ENCODE measurements at regions not wholly inside any gene's neighbourhood (a gene's known extent, or its start where the extent isn't known, plus 50 kb on each side); places are given as distances from the start of the nearest gene placed in this dataset.

DNA sequence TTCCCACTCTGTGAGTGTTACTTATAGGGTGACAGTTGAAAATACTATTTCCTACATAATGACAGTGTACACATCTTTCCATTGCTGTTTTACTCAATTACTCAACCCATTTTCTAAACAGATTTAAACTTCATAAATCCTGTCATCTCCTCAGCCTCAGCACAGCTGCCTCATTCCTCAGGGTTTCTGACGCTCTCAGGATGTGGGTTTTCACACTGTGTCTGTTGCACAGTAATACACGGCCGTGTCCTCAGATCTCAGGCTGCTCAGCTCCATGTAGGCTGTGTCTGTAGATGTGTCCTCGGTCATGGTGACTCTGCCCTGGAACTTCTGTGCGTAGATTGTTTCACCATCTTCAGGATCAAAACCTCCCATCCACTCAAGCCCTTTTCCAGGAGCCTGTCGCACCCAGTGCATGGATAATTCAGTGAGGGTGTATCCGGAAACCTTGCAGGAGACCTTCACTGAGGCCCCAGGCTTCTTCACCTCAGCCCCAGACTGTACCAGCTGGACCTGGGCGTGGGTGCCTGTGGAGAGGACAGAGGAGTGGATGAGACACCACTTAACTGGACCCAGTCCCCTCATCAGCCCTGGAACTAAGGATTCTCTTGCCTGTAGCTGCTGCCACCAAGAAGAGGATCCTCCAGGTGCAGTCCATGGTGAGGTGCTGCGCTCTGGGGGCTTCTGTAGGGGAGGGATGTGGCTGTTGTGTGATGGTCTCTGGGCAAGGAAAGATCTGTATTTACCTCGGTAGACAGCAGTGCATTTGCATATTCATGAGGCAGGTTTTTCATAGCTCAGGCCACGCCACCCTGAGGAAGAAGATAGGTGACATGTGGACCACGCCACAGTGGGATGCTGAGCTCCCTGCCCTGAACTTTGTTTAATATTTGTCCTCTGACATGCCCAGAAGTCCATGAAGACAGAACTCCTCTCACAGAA is 750.2 kb downstream of the TMEM121 start:
- Histone ChIP-seq H3K79me2 (ENCODE audit: low read length) (no peaks in the 10 kb centered on the region), H3K27ac (ENCODE audit: low read length) (no peak overlapping the region), H3K27me3 (ENCODE audit: low read length) (no peaks in the 10 kb centered on the region), H3K9ac (ENCODE audit: low read length) (no peak overlapping the region), H3K9me2 (replicated peaks; ENCODE audit: low read length) (no peaks in the 10 kb centered on the region), H3K36me3 (ENCODE audit: low read depth, low read length) (peaks cover 2% of the 10 kb centered on the region; the same call in 1 of the 2 replicates), H4K20me1 (ENCODE audit: low read length) (no peaks in the 10 kb centered on the region), H3K9me3 (ENCODE audit: low read length) (0 out of 2 replicates have a peak, but pooled peaks cover under 1% of the 10 kb centered on the region), H2AFZ (ENCODE audit: low read length) (no peak overlapping the region), H3K4me1 (ENCODE audit: insufficient read depth, low read length) (no peaks in the 10 kb centered on the region), H3K4me3 (ENCODE audit: low read length) (no peak overlapping the region), H3K4me2 (ENCODE audit: low read length) (no peak overlapping the region), H3F3A (ENCODE audit: low read length, unreplicated experiment) (no peaks in the 10 kb centered on the region)
- DNase-seq (no peak), ATAC-seq (no peak)
- BruUV-seq (replicated peaks): no TSS peak
- ChIA-PET POLR2A (ENCODE audit: unreplicated experiment) (no interaction called here), CTCF (no interaction called here)
- intact Hi-C loops (cut with micrococcal nuclease): no loop called here
- TF ChIP-seq EZH2 (IDR thresholded peaks at IDR 0.05; ENCODE audit: low read length, unreplicated experiment): no peak
- TF ChIP-seq CTCF (conservative IDR thresholded peaks at IDR 0.05; ENCODE audit: low read depth, low read length): no peak
- no peak for TF ChIP-seq EZH2phosphoT487 (IDR thresholded peaks at IDR 0.05; ENCODE audit: borderline replicate concordance, low read length)

DNA sequence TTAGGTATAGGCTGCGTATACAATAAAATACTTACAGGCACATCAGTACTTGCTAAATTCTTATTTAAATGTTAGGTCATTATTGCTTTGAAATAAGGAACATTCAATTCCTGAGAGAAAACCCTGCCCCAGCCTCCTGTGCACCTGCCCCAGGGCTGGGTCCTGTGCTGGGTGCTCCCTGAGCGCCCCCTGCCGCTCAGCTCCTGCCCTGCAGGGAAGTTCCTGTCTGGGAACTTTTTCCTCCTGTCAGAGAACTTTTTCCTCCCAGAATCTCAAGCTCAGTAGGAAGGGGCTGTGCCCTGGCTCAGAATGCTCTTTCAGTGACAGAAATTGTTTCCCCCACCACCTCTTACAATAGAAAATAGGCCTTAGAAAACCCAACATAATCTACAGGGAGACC is 751.1 kb downstream of the TMEM121 start:
- intact Hi-C loops (cut with micrococcal nuclease): no loop called here
- POLR2A ChIA-PET (ENCODE audit: unreplicated experiment): no interaction called here
- Histone ChIP-seq H2AFZ (ENCODE audit: low read length) (no peak overlapping the region), H3K9ac (ENCODE audit: low read length) (no peak overlapping the region), H3K27ac (ENCODE audit: low read length) (no peak overlapping the region), H3K9me2 (replicated peaks; ENCODE audit: low read length) (no peaks in the 10 kb centered on the region), H3K4me2 (ENCODE audit: low read length) (no peak overlapping the region), H3F3A (ENCODE audit: low read length, unreplicated experiment) (no peaks in the 10 kb centered on the region), H3K9me3 (ENCODE audit: low read length) (0 out of 2 replicates have a peak, but pooled peaks cover 9% of the 10 kb centered on the region), H4K20me1 (ENCODE audit: low read length) (no peaks in the 10 kb centered on the region), H3K4me1 (ENCODE audit: insufficient read depth, low read length) (no peaks in the 10 kb centered on the region), H3K36me3 (ENCODE audit: low read depth, low read length) (peaks cover 2% of the 10 kb centered on the region; the same call in 1 of the 2 replicates), H3K79me2 (ENCODE audit: low read length) (no peaks in the 10 kb centered on the region), H3K27me3 (ENCODE audit: low read length) (no peaks in the 10 kb centered on the region), H3K4me3 (ENCODE audit: low read length) (no peak overlapping the region)
- BruUV-seq (replicated peaks): no TSS peak
- ATAC-seq: no peak
- no peak for DNase-seq
- CTCF ChIA-PET: no interaction called here
- TF ChIP-seq CTCF (conservative IDR thresholded peaks at IDR 0.05; ENCODE audit: low read depth, low read length) (peak; percentile 35; the same call in 1 of the 2 replicates), EZH2phosphoT487 (IDR thresholded peaks at IDR 0.05; ENCODE audit: borderline replicate concordance, low read length) (no peak)

GRCh38 chr14:106280876-106281275 is 754.5 kb downstream of the TMEM121 start:
- no peak overlapping the region for H3K9ac ChIP-seq (ENCODE audit: low read length)
- no peak for DNase-seq
- no peaks in the 10 kb centered on the region for H3K79me2 ChIP-seq (ENCODE audit: low read length)
- peaks cover 2% of the 10 kb centered on the region; the same call in 1 of the 2 replicates for H3K36me3 ChIP-seq (ENCODE audit: low read depth, low read length)
- no peaks in the 10 kb centered on the region for H3K9me2 ChIP-seq (replicated peaks; ENCODE audit: low read length)
- no peak overlapping the region for H3K4me2 ChIP-seq (ENCODE audit: low read length)
- no peak overlapping the region for H3K4me3 ChIP-seq (ENCODE audit: low read length)
- H4K20me1 ChIP-seq (ENCODE audit: low read length): no peaks in the 10 kb centered on the region
- no peak overlapping the region for H3K27ac ChIP-seq (ENCODE audit: low read length)
- H3K4me1 ChIP-seq (ENCODE audit: insufficient read depth, low read length): no peaks in the 10 kb centered on the region
- ChIA-PET CTCF (no interaction called here), POLR2A (ENCODE audit: unreplicated experiment) (no interaction called here)
- H3K9me3 ChIP-seq (ENCODE audit: low read length): 0 out of 2 replicates have a peak, but pooled peaks cover 15% of the 10 kb centered on the region
- no peak overlapping the region for H2AFZ ChIP-seq (ENCODE audit: low read length)
- TF ChIP-seq EZH2phosphoT487 (IDR thresholded peaks at IDR 0.05; ENCODE audit: borderline replicate concordance, low read length) (no peak), EZH2 (IDR thresholded peaks at IDR 0.05; ENCODE audit: low read length, unreplicated experiment) (no peak), CTCF (conservative IDR thresholded peaks at IDR 0.05; ENCODE audit: low read depth, low read length) (no peak)
- H3F3A ChIP-seq (ENCODE audit: low read length, unreplicated experiment): no peaks in the 10 kb centered on the region
- BruUV-seq (replicated peaks): no TSS peak
- intact Hi-C loops (cut with micrococcal nuclease): no loop called here
- H3K27me3 ChIP-seq (ENCODE audit: low read length): no peaks in the 10 kb centered on the region
- ATAC-seq: no peak
